ENCODE measurements at regions not wholly inside any gene's neighbourhood (a gene's known extent, or its start where the extent isn't known, plus 50 kb on each side); places are given as distances from the start of the nearest gene placed in this dataset.
"Not testable (repeated sequence)": the region's sequence is repeated elsewhere in the genome, so short reads cannot be mapped to it uniquely, and the experiment has no call there.

DNA sequence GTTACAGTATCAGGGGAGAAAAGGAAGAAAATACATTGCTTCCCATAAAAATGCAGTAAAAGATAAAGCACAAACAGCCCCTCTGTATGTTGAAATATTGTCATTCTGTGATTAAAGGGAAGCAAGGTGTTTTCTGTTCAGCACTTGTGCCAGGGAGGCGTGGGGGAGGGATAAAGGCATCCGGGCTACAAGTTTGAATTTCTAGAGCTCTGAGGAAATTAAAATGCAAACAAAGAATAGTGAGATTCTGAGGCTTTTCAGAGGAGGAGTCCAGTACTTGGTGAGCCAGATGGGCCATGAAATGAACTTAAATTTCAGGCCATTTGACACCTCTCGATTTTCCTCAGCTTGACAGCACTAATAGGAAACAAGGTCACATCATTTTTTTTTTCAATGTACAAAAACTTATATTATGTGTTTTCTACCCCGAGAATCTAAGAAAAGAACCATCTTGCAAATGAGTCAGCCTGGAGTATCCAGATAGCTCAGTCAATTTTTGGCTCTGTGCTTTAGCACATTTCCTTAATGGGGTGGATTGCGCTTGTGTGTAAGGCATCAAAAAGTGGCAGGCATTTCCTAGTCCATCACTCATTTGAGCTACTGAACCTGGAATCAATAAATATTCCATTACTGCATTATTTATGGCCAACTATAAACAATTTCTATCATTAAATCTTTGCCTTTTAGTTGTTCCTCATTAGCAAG is 640.8 kb upstream of the TBL1XR1 start:
- DNase-seq (ENCODE audit: low read depth in 2 of 2), result no peak

DNA sequence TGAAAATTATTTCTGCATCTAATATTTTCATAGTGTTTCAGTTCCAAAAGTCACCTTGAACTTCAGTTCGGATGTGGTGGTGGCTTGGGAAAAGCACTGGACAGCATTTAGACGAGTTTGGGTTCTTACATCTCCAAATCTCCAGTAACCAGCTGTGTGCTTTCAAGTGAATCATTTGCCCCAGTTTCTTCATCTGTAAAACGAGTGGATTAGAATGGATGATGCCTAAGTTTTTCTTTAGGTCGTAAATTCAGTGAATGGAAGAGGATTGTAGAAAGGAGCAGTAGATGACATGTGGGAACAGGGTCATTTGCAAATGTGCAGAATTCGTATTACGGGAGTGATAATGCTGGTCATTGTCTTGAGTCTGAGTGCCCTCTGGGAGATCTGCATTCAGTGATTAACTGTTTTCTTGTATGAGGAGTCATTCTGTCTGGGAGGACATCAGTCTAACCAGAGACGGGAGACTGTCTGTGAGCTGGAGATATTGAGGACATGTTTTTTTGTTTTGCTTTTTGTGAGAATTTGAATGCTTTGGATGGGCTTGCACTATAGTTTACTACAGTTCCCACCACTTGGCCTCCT is 641.6 kb upstream of the TBL1XR1 start:
- DNase-seq (ENCODE audit: low read depth in 2 of 2), result no peak

DNA sequence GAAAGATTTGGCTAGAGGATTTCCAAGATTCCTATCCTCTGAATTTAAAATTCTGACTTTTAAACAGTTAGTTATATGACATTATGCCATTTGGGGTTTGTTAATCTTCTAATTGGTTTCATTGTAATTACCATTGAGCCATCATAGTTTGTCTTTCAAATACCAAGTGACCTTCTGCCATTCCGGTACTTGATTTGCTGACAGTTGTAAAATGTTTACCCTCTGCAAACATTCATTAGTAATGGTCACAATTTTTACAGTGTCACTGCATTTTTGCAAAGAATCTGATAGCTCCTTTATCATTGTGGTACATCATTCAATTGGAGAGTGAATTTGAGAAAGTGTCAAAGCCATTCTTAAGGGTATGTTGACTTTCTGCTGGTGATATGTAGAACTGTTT is 645.0 kb upstream of the TBL1XR1 start:
- DNase-seq (ENCODE audit: low read depth in 2 of 2), result no peak

GRCh38 chr3:177842743-177843734 is 645.8 kb upstream of the TBL1XR1 start:
- DNase-seq (ENCODE audit: low read depth in 2 of 2), result no peak

DNA sequence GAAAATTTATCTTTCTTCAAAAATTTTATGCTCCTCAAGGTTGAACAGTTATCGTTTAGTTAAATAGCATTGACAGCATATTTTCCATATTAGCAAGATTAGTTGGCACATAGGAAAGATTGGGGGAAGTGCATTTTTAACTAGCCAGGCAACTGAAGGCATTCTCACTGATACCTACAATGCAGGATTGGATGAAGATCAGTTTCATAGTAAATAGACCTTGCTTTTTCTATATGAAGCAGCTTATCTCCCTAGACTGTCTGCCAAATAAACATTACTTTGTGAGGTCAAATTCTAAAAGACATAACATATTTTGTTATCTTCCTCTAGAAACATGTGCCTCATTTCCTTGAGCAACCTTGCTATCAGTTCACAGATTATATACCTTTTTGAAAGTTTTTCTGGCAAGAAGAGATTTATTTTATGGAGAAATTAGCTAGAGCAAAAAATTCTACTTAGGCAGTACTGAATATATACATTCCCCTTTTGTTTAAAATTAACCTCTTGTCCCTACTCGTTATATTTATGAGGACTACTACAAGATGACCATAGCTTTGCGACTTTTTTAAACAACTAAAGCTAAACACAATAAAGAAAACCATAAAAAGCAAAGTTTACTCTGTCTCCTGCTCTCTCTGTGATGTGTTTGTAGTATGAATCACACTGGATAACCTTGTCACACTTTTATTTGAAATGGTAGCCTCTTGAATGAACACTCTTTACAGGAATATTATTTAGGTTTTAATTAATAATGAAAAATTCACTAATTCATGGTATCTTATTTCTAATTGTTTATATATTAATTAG is 654.9 kb upstream of the TBL1XR1 start:
- DNase-seq (ENCODE audit: low read depth in 2 of 2), result no peak

GRCh38 chr3:177855021-177855420 is 657.7 kb upstream of the TBL1XR1 start:
- DNase-seq (ENCODE audit: low read depth in 2 of 2), result no peak

- no peak for DNase-seq (ENCODE audit: low read depth in 2 of 2)
These were observed 662.9 kb upstream of the TBL1XR1 start for GRCh38 chr3:177860184-177860583.

DNA sequence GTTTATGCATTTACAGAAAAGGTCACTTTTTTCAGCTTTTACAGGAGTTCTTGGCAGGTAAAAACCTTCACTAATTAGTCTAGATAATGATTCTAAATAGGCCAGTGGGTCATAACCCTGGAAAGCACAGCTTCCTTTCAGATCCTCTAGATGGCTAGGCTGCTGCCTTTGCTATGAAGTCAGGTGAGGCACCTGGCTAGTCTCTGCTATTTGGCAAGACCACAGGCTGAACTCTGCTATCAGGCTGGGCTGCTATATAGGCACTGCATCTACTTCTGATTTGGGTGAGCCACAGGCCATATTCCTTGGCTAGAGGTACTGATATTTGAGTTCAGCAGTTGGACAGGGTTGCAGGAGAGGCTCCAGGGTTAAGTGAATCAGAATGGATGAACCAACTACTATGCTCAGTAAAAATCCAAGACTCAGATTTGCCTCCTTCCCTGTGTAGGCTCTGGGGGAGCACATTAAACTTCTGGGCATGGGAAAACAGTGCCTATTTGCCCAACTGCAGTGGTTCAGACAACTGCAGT is 665.7 kb upstream of the TBL1XR1 start:
- DNase-seq (ENCODE audit: low read depth in 2 of 2), result no peak

GRCh38 chr3:177871267-177871666 is 665.0 kb upstream of the KCNMB2 start:
- DNase-seq (ENCODE audit: low read depth in 2 of 2), result not testable (repeated sequence)

- no peak for DNase-seq (ENCODE audit: low read depth in 2 of 2)
These were observed 658.0 kb upstream of the KCNMB2 start for GRCh38 chr3:177878192-177878591.

DNA sequence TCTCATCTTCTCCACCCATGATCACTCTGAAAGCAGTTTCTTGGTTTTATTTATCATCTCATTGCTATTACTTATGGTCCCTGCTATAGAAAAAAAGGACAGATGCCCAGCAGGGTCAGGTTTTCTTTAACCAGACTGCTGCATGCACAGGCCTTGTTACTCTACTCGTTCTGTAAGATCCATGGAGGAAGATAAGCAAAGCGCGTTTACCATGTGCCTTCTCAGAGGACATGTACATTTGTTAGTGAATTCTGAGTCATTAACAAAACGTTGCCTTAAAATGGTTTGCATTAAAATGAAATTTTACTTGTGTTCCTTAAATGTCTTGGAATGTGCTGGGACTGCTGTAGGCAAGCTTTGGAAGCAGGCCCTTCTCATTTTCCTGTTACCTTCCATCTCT is 657.3 kb upstream of the KCNMB2 start:
- DNase-seq (ENCODE audit: low read depth in 2 of 2), result no peak

DNA sequence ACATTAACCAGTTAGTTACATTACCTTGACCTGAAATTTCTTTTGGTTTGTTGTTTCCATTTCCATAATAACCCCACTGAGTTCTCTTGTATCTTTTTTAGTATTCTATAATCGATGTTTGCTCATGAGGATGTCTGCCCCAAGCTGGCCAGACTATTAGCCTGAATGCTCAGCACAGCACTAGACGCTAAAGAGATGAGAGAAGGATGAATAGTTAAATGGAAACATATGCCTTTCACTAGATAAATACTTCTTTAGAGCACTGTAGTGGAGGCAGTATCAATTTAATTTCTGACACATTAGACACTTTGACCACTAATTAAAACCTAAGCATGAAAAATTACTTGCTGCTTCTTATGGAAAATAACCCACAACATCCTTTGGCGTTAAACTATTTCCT is 654.9 kb upstream of the KCNMB2 start:
- DNase-seq (ENCODE audit: low read depth in 2 of 2), result no peak

- DNase-seq (ENCODE audit: low read depth in 2 of 2), result no peak
These were observed 654.0 kb upstream of the KCNMB2 start for GRCh38 chr3:177882124-177882648.

GRCh38 chr3:177883091-177883490 is 653.1 kb upstream of the KCNMB2 start:
- DNase-seq (ENCODE audit: low read depth in 2 of 2), result no peak

GRCh38 chr3:177883957-177884356 is 652.3 kb upstream of the KCNMB2 start:
- no peak for DNase-seq (ENCODE audit: low read depth in 2 of 2)

DNA sequence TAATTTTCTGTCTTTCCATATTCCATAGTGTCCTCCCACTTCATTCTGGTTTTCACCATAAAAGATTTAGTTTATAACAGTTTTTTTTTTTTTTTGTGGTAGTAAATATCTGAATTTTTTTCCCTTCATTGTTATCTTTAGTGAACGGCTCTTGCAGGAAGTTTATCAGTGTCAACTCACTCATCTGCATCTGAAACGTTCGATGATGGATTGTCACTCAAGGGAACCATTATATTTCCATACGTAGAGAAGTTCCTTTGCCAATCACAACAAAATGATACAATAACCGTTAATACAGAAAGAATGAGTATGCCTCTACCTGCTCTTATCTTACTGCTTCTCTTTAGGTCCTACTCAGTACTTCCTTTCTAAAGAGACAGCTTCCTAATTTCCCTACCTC is 651.2 kb upstream of the KCNMB2 start:
- no peak for DNase-seq (ENCODE audit: low read depth in 2 of 2)

GRCh38 chr3:177886501-177886900 is 649.7 kb upstream of the KCNMB2 start:
- DNase-seq (ENCODE audit: low read depth in 2 of 2), result no peak

DNA sequence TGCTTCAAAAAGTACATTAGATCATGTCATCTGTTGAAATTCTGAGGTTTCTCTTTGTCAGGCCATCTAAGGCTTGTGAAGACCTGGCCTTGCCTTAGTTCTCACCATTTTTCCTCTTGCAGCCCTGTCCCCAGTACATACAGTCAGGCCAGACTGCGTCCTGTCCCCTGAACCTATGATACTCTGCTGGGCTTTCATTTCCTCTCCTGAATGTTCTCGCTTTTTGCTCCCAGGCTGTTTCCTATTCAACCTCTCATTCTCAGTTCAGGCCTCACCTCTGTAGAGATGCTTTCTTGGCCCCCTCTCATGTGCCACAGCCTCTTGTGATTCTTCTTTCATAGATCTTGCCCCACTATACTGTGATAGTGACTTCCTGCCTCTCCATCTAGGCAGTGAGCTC is 648.8 kb upstream of the KCNMB2 start:
- DNase-seq (ENCODE audit: low read depth in 2 of 2), result no peak

DNA sequence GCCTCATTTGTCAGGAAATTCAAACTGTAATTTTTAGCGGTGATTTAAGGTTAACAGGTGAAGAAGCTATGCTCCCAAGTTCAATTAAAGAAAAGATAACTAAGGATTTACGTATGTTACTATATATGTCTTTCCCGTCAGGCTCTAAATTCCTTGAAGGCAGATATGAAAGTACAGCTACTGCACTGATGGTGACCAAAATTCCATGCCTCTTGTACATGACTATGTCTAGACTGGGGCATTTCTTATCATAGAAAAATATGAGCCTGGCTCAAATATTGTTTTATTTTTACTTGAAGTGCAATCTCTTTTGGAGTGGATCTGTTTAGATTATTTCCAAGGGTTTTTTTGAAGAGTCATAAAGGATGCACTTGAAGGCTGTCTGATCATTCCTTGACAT is 647.1 kb upstream of the KCNMB2 start:
- no peak for DNase-seq (ENCODE audit: low read depth in 2 of 2)

DNA sequence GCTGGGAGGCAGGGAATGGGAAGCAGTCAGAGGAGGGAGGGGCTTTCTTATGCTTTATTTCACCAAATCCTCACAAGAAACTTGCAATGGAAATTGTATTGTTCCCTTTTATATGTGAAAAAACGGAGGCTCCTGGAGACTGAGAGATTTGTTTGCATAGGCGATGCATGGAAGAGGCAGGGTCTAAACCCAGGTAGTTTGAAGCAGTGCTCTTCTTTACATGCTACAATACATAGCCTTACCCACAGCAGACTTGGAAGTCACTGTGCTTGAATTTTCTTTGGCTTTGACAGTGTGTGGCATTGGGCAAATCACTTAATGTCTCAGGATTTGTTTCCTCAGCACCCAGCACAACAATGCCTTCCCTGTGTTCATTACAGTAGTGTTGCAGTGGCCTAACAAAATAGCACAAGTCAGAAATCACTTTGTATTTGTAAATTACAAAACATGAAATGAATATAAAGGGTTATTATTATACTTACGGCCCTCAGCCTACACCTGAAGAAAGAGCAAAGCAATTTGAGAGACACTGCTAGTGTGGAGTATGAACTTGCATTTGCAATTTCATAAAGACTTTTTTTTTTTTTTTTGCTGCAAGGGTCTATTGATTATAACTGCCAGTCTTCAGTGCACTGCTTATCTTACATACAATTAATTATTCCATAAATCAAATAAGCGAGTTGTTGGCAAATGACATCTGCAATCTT is 646.4 kb upstream of the KCNMB2 start:
- no peak for DNase-seq (ENCODE audit: low read depth in 2 of 2)

DNA sequence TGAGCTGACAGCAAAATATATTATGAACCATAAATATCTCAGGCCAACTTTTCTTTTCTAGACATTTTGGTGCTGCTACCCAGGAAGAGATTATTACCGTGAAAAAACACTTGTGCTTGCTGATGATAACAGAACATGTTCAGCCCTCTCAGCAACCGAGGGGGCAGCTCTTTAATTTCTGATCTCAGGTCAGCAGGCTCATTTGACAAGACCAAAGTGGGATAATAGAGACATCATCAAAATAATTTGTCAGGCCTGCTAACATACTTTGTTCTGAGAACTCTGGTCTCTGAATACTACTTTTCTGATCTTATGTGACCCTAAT is 645.9 kb upstream of the KCNMB2 start:
- DNase-seq (ENCODE audit: low read depth in 2 of 2), result no peak

Measured in stimulated activated CD4-positive, alpha-beta T cell treated with anti-CD3 and anti-CD28 coated beads, Interleukin-12 subunit alpha, Interleukin-12 subunit beta, amount 100 ng/mL, for 24 hours (primary cell).